Transverse colon (tissue), 4 donors: ENCODE measurements at regions not wholly inside any gene's neighbourhood (a gene's known extent, or its start where the extent isn't known, plus 50 kb on each side); places are given as distances from the start of the nearest gene placed in this dataset.

Source experiments
- CTCF ChIP-seq, 5 experiments: fragments of 200-600 bp in 3 of 5; fragments of 450-650 bp in 2 of 5; sonication (generic) in 3 of 5; IDR thresholded peaks; 1 replicate in 2 of 5; 2 replicates in 3 of 5; pipeline ENCODE4 v1.5.1; 2016 to 2017; ENCODE audit warnings: antibody characterized with exemption in 5 of 5, inconsistent platforms in 3 of 5, mild to moderate bottlenecking in 2 of 5, moderate library complexity in 1 of 5
- EP300 ChIP-seq: sonication (generic); formaldehyde crosslinking; IDR thresholded peaks from one replicate; pipeline ENCODE4 v1.6.1; 2017; ENCODE audit warnings: antibody characterized with exemption, low read depth
- POLR2A ChIP-seq: fragments of 450-650 bp; IDR thresholded peaks from one replicate; pipeline ENCODE4 v1.6.1; 2016; ENCODE audit warnings: antibody characterized with exemption, mild to moderate bottlenecking, moderate library complexity
- POLR2AphosphoS5 ChIP-seq, 3 donors: sonication (generic); formaldehyde crosslinking; IDR thresholded peaks; one replicate each; pipeline ENCODE4 v1.6.1; 2016; ENCODE audit warnings: antibody characterized with exemption in 3 of 3

- TF ChIP-seq EP300: no peak
- no peak for TF ChIP-seq CTCF (IDR thresholded peaks at IDR 0.05)
- TF ChIP-seq POLR2A: no peak
- no peak for TF ChIP-seq POLR2AphosphoS5 (IDR thresholded peaks at IDR 0.05)
These were observed 141.9 kb downstream of the ACTBL2 start for GRCh38 chr5:57340681-57341080.
